Gastroesophageal sphincter (tissue), 3 donors: ENCODE measurements at regions not wholly inside any gene's neighbourhood (a gene's known extent, or its start where the extent isn't known, plus 50 kb on each side); places are given as distances from the start of the nearest gene placed in this dataset.

Experiments used
- CTCF ChIP-seq, 4 experiments: fragments of 200-600 bp in 2 of 4; fragments of 450-650 bp in 2 of 4; sonication (generic) in 1 of 4; IDR thresholded peaks; one replicate each; pipeline ENCODE4 v1.5.1; 2017 to 2019; ENCODE audit warnings: antibody characterized with exemption in 4 of 4, mild to moderate bottlenecking in 2 of 4, moderate library complexity in 2 of 4
- EP300 ChIP-seq: sonication (generic); formaldehyde crosslinking; IDR thresholded peaks from one replicate; pipeline ENCODE4 v1.6.1; 2017; ENCODE audit warnings: antibody characterized with exemption, mild to moderate bottlenecking
- POLR2A ChIP-seq, 2 donors: fragments of 450-650 bp; IDR thresholded peaks; one replicate each; pipeline ENCODE4 v1.6.1; 2017; ENCODE audit warnings: antibody characterized with exemption in 2 of 2, mild to moderate bottlenecking in 2 of 2, moderate library complexity in 1 of 2

DNA sequence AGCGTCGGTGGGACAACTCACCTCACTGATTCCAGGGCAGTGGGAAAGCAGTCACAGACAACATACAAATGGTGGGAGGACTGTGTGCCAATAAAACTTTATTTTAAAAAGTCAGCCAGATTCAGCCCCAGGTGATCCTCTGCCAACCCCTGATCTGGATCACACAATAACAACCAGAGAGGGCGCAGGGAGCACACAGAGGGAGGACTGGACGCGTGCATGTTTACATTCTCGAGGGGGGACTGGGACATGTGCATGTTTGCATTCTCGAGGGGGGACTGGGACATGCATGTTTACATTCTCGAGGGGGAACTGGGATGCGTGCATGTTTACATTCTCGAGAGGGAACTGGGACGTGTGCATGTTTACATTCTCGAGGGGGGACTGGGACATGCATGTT lies 209.5 kb downstream of the NDUFA10 start:
- no peak for TF ChIP-seq CTCF (IDR thresholded peaks at IDR 0.05)
- no peak for TF ChIP-seq EP300
- no peak for TF ChIP-seq POLR2A (IDR thresholded peaks at IDR 0.05)
